ENCODE measurements at regions not wholly inside any gene's neighbourhood (a gene's known extent, or its start where the extent isn't known, plus 50 kb on each side); places are given as distances from the start of the nearest gene placed in this dataset.

GRCh38 chr1:198444792-198445191, 95.7 kb downstream of the ATP6V1G3 start:
- H3K4me1 ChIP-seq (ENCODE audit: insufficient read depth, low read length, poor library complexity, severe bottlenecking): no peaks in the 10 kb centered on the region
- H3K9me3 ChIP-seq (ENCODE audit: low read depth, low read length, poor library complexity, severe bottlenecking): no peaks in the 10 kb centered on the region
- TF ChIP-seq EZH2 (IDR thresholded peaks at IDR 0.05; ENCODE audit: borderline replicate concordance, low read depth, low read length, poor library complexity, severe bottlenecking): no peak
- no peak for TF ChIP-seq CTCF (conservative IDR thresholded peaks at IDR 0.05; ENCODE audit: low read depth, low read length)
- no peak for DNase-seq (ENCODE audit: low spot score)
- intact Hi-C loops (cut with micrococcal nuclease; ENCODE audit: unreplicated experiment): no loop called here
- H3K27ac ChIP-seq (ENCODE audit: low read depth, low read length, poor library complexity, severe bottlenecking): no peak overlapping the region
- ChIA-PET POLR2A (ENCODE audit: low non-redundant PET) (no interaction called here), CTCF (no interaction called here)
- no TSS peak for BruUV-seq (replicated peaks)
- no peaks in the 10 kb centered on the region for H3K27me3 ChIP-seq (replicated peaks; ENCODE audit: insufficient read depth, low read depth, low read length, poor library complexity)
- H3K4me3 ChIP-seq (ENCODE audit: low read depth, low read length, poor library complexity, severe bottlenecking): no peak overlapping the region
- H3K36me3 ChIP-seq (ENCODE audit: insufficient read depth, low read length, poor library complexity, severe bottlenecking): no peaks in the 10 kb centered on the region

- H3K27ac ChIP-seq (ENCODE audit: low read depth, low read length, poor library complexity, severe bottlenecking): no peak overlapping the region
- ChIA-PET CTCF (no interaction called here), POLR2A (ENCODE audit: low non-redundant PET) (no interaction called here)
- intact Hi-C loops (cut with micrococcal nuclease; ENCODE audit: unreplicated experiment): no loop called here
- DNase-seq (ENCODE audit: low spot score): no peak
- no peaks in the 10 kb centered on the region for H3K9me3 ChIP-seq (ENCODE audit: low read depth, low read length, poor library complexity, severe bottlenecking)
- H3K27me3 ChIP-seq (replicated peaks; ENCODE audit: insufficient read depth, low read depth, low read length, poor library complexity): no peaks in the 10 kb centered on the region
- BruUV-seq (replicated peaks): no TSS peak
- H3K4me1 ChIP-seq (ENCODE audit: insufficient read depth, low read length, poor library complexity, severe bottlenecking): no peaks in the 10 kb centered on the region
- H3K4me3 ChIP-seq (ENCODE audit: low read depth, low read length, poor library complexity, severe bottlenecking): no peak overlapping the region
- TF ChIP-seq EZH2 (IDR thresholded peaks at IDR 0.05; ENCODE audit: borderline replicate concordance, low read depth, low read length, poor library complexity, severe bottlenecking) (no peak), CTCF (conservative IDR thresholded peaks at IDR 0.05; ENCODE audit: low read depth, low read length) (no peak)
- no peaks in the 10 kb centered on the region for H3K36me3 ChIP-seq (ENCODE audit: insufficient read depth, low read length, poor library complexity, severe bottlenecking)
Observed at GRCh38 chr1:198443365-198444233, 96.9 kb downstream of the ATP6V1G3 start.

- no peak for DNase-seq (ENCODE audit: low spot score)
- no peaks in the 10 kb centered on the region for H3K4me1 ChIP-seq (ENCODE audit: insufficient read depth, low read length, poor library complexity, severe bottlenecking)
- H3K27ac ChIP-seq (ENCODE audit: low read depth, low read length, poor library complexity, severe bottlenecking): no peak overlapping the region
- POLR2A ChIA-PET (ENCODE audit: low non-redundant PET): no interaction called here
- no peaks in the 10 kb centered on the region for H3K9me3 ChIP-seq (ENCODE audit: low read depth, low read length, poor library complexity, severe bottlenecking)
- CTCF ChIA-PET: no interaction called here
- H3K4me3 ChIP-seq (ENCODE audit: low read depth, low read length, poor library complexity, severe bottlenecking): no peak overlapping the region
- H3K27me3 ChIP-seq (replicated peaks; ENCODE audit: insufficient read depth, low read depth, low read length, poor library complexity): no peaks in the 10 kb centered on the region
- no peak for TF ChIP-seq EZH2 (IDR thresholded peaks at IDR 0.05; ENCODE audit: borderline replicate concordance, low read depth, low read length, poor library complexity, severe bottlenecking)
- no peak for TF ChIP-seq CTCF (conservative IDR thresholded peaks at IDR 0.05; ENCODE audit: low read depth, low read length)
- intact Hi-C loops (cut with micrococcal nuclease; ENCODE audit: unreplicated experiment): no loop called here
- H3K36me3 ChIP-seq (ENCODE audit: insufficient read depth, low read length, poor library complexity, severe bottlenecking): no peaks in the 10 kb centered on the region
- BruUV-seq (replicated peaks): no TSS peak
Observed at GRCh38 chr1:198440842-198441241, 99.6 kb downstream of the ATP6V1G3 start.
